Endodermal cell (in vitro differentiated cells): ENCODE measurements at regions not wholly inside any gene's neighbourhood (a gene's known extent, or its start where the extent isn't known, plus 50 kb on each side); places are given as distances from the start of the nearest gene placed in this dataset.

Experiments used
- DNase-seq: peaks from one replicate; pipeline ENCODE4 v3.0.0-alpha.2; 2017
- H3K27ac ChIP-seq: 2 replicates; pipeline ENCODE4 v1.5.1; 2013; ENCODE audit warnings: mild to moderate bottlenecking, low read depth, low read length, moderate library complexity
- H3K27me3 ChIP-seq: 2 replicates; pipeline ENCODE4 v1.6.1; 2013; ENCODE audit warnings: mild to moderate bottlenecking, low read length, moderate library complexity; ENCODE audit not compliant: insufficient read depth, control insufficient read depth, poor library complexity, severe bottlenecking
- H3K36me3 ChIP-seq: 2 replicates; pipeline ENCODE4 v1.7.0; 2013; ENCODE audit warnings: mild to moderate bottlenecking, low read length, moderate library complexity; ENCODE audit not compliant: control insufficient read depth, insufficient read depth
- H3K4me1 ChIP-seq: one replicate; pipeline ENCODE4 v1.7.0; 2013; ENCODE audit warnings: low read length; ENCODE audit not compliant: control insufficient read depth, insufficient read depth
- H3K4me3 ChIP-seq: 2 replicates; pipeline ENCODE4 v1.5.1; 2013; ENCODE audit warnings: mild to moderate bottlenecking, low read length, moderate library complexity
- H3K9ac ChIP-seq: 2 replicates; pipeline ENCODE4 v1.6.1; 2013; ENCODE audit warnings: mild to moderate bottlenecking, low read length, moderate library complexity; ENCODE audit not compliant: poor library complexity, severe bottlenecking; ENCODE audit errors: extremely low read depth
- H3K9me3 ChIP-seq: 2 replicates; pipeline ENCODE4 v1.6.1; 2013; ENCODE audit warnings: mild to moderate bottlenecking, low read length, moderate library complexity; ENCODE audit not compliant: control insufficient read depth
- H3K27ac Mint-ChIP-seq: 2 replicates; pipeline ENCODE4 v1.8.0; 2020; ENCODE audit warnings: mixed read lengths
- H3K27me3 Mint-ChIP-seq: 2 replicates; pipeline ENCODE4 v1.8.0; 2021; ENCODE audit warnings: mild to moderate bottlenecking, mixed read lengths; ENCODE audit not compliant: insufficient read depth
- H3K36me3 Mint-ChIP-seq: 2 replicates; pipeline ENCODE4 v1.8.0; 2020; ENCODE audit warnings: low read depth, mixed read lengths
- H3K4me1 Mint-ChIP-seq: 2 replicates; pipeline ENCODE4 v1.8.0; 2020; ENCODE audit warnings: mixed read lengths
- H3K4me3 Mint-ChIP-seq: 2 replicates; pipeline ENCODE4 v1.8.0; 2020; ENCODE audit warnings: mild to moderate bottlenecking, moderate library complexity, mixed read lengths
- H3K9me3 Mint-ChIP-seq: 2 replicates; pipeline ENCODE4 v1.8.0; 2020; ENCODE audit warnings: mild to moderate bottlenecking, mixed read lengths
- CTCF ChIP-seq: fragments of 200-600 bp; sonication (generic); conservative IDR thresholded peaks from 2 replicates; pipeline ENCODE4 v1.5.0; 2021; ENCODE audit warnings: antibody characterized with exemption, mild to moderate bottlenecking
- WGBS, 2 experiments: methylation state at CpG; one replicate each; pipeline versions ENCODE4 v1.1.5 to v1.1.7; 2013; ENCODE audit warnings: missing lambda C conversion rate in 2 of 2, mixed read lengths in 1 of 2; ENCODE audit not compliant: insufficient coverage in 1 of 2, insufficient read length in 1 of 2; 5-methylcytosine and 5-hydroxymethylcytosine counted together

GRCh38 chr1:190578526-190578925, 100.9 kb upstream of the BRINP3 start:
- H3K4me1 ChIP-seq = no peaks in the 10 kb centered on the region
- no peaks in the 10 kb centered on the region for H3K27me3 ChIP-seq
- no peak overlapping the region for H3K4me3 ChIP-seq
- no peak overlapping the region for H3K9ac ChIP-seq
- 84 to 93% methylated on average over 3 to 5 of the region's 6 CpGs for WGBS, 2 experiments
- peaks cover 2% of the 10 kb centered on the region for H3K27me3 Mint-ChIP-seq
- H3K9me3 ChIP-seq = no peaks in the 10 kb centered on the region
- DNase-seq = no peak
- no peak overlapping the region for H3K27ac ChIP-seq
- no peak overlapping the region for H3K4me3 Mint-ChIP-seq
- TF ChIP-seq CTCF = no peak
- no peaks in the 10 kb centered on the region for H3K36me3 Mint-ChIP-seq
- no peaks in the 10 kb centered on the region for H3K4me1 Mint-ChIP-seq
- no peak overlapping the region for H3K27ac Mint-ChIP-seq
- H3K36me3 ChIP-seq = no peaks in the 10 kb centered on the region
- H3K9me3 Mint-ChIP-seq = no peaks in the 10 kb centered on the region

- no peak for DNase-seq
- H3K27ac ChIP-seq = no peak overlapping the region
- peaks cover 2% of the 10 kb centered on the region for H3K27me3 Mint-ChIP-seq
- no peaks in the 10 kb centered on the region for H3K36me3 Mint-ChIP-seq
- 68% methylated on average over 1 of the region's 1 CpG; no CpG with 5 or more reads in 1 of the 2 experiments for WGBS, 2 experiments
- H3K9me3 Mint-ChIP-seq = no peaks in the 10 kb centered on the region
- no peaks in the 10 kb centered on the region for H3K9me3 ChIP-seq
- no peak overlapping the region for H3K9ac ChIP-seq
- TF ChIP-seq CTCF = no peak
- no peaks in the 10 kb centered on the region for H3K36me3 ChIP-seq
- H3K4me1 ChIP-seq = no peaks in the 10 kb centered on the region
- no peak overlapping the region for H3K4me3 Mint-ChIP-seq
- no peak overlapping the region for H3K4me3 ChIP-seq
- no peaks in the 10 kb centered on the region for H3K27me3 ChIP-seq
- no peak overlapping the region for H3K27ac Mint-ChIP-seq
- H3K4me1 Mint-ChIP-seq = no peaks in the 10 kb centered on the region
Measured at GRCh38 chr1:190579552-190580193, 102.0 kb upstream of the BRINP3 start.

GRCh38 chr1:190583862-190584261, 106.2 kb upstream of the BRINP3 start:
- no peak overlapping the region for H3K9ac ChIP-seq
- H3K27ac Mint-ChIP-seq = no peak overlapping the region
- no peaks in the 10 kb centered on the region for H3K4me1 Mint-ChIP-seq
- H3K4me3 ChIP-seq = no peak overlapping the region
- no peaks in the 10 kb centered on the region for H3K9me3 Mint-ChIP-seq
- H3K36me3 ChIP-seq = no peaks in the 10 kb centered on the region
- no peaks in the 10 kb centered on the region for H3K9me3 ChIP-seq
- H3K27me3 ChIP-seq = no peaks in the 10 kb centered on the region
- no peaks in the 10 kb centered on the region for H3K27me3 Mint-ChIP-seq
- no peak overlapping the region for H3K4me3 Mint-ChIP-seq
- no peaks in the 10 kb centered on the region for H3K4me1 ChIP-seq
- no peak for TF ChIP-seq CTCF
- WGBS, 2 experiments = 92% methylated on average over 3 of the region's 3 CpGs; no CpG with 5 or more reads in 1 of the 2 experiments
- no peak overlapping the region for H3K27ac ChIP-seq
- DNase-seq = no peak
- H3K36me3 Mint-ChIP-seq = no peaks in the 10 kb centered on the region
